Fibroblast of skin of scalp (primary cell): ENCODE measurements at regions not wholly inside any gene's neighbourhood (a gene's known extent, or its start where the extent isn't known, plus 50 kb on each side); places are given as distances from the start of the nearest gene placed in this dataset.
"Not testable (repeated sequence)": the region's sequence is repeated elsewhere in the genome, so short reads cannot be mapped to it uniquely, and the experiment has no call there.

Experiments
- DNase-seq: peaks from one replicate; pipeline ENCODE4 v3.0.0-alpha.2; 2013

GRCh38 chr6:105711216-105711615 lies 308.3 kb upstream of the PREP start:
- peak; percentile 14 for DNase-seq

- no peak for DNase-seq
These were observed 302.7 kb upstream of the PREP start for GRCh38 chr6:105705608-105706007.

- no peak for DNase-seq
These were observed 292.6 kb upstream of the PREP start for GRCh38 chr6:105695461-105695860.

GRCh38 chr6:105692613-105693215 lies 289.8 kb upstream of the PREP start:
- no peak for DNase-seq

GRCh38 chr6:105691971-105692370 lies 289.1 kb upstream of the PREP start:
- no peak for DNase-seq

- DNase-seq = no peak
These were observed 288.2 kb upstream of the PREP start for GRCh38 chr6:105691081-105691480.

- DNase-seq = no peak
These were observed 285.7 kb upstream of the PREP start for GRCh38 chr6:105688573-105688972.

GRCh38 chr6:105686793-105687192 lies 283.9 kb upstream of the PREP start:
- DNase-seq = not testable (repeated sequence)

- no peak for DNase-seq
These were observed 278.2 kb upstream of the PREP start for GRCh38 chr6:105681061-105681460.

- DNase-seq = no peak
These were observed 277.2 kb upstream of the PREP start for GRCh38 chr6:105680131-105680530.

- no peak for DNase-seq
These were observed 275.6 kb upstream of the PREP start for GRCh38 chr6:105678516-105678915.

- no peak for DNase-seq
These were observed 275.0 kb upstream of the PREP start for GRCh38 chr6:105677671-105678475.

- DNase-seq = no peak
These were observed 274.0 kb upstream of the PREP start for GRCh38 chr6:105676857-105677256.

- peak; percentile 87 for DNase-seq
These were observed 273.0 kb upstream of the PREP start for GRCh38 chr6:105675715-105676397.

GRCh38 chr6:105672856-105673538 lies 270.1 kb upstream of the PREP start:
- not testable (repeated sequence) for DNase-seq

- no peak for DNase-seq
These were observed 266.4 kb upstream of the PREP start for GRCh38 chr6:105669232-105669631.

- DNase-seq = no peak
These were observed 264.2 kb upstream of the PREP start for GRCh38 chr6:105667056-105667455.

GRCh38 chr6:105664931-105665330 lies 262.0 kb upstream of the PREP start:
- DNase-seq = no peak

- DNase-seq = no peak
These were observed 249.1 kb upstream of the PREP start for GRCh38 chr6:105651969-105652368.

GRCh38 chr6:105650347-105650746 lies 247.5 kb upstream of the PREP start:
- no peak for DNase-seq

- no peak for DNase-seq
These were observed 246.3 kb upstream of the PREP start for GRCh38 chr6:105649192-105649591.

- DNase-seq = no peak
These were observed 245.4 kb upstream of the PREP start for GRCh38 chr6:105648276-105648675.

- no peak for DNase-seq
These were observed 243.5 kb upstream of the PREP start for GRCh38 chr6:105646391-105646867.
